Stimulated activated CD8-positive, alpha-beta memory T cell treated with anti-CD3 and anti-CD28 coated beads, Interleukin-4, amount 100 ng/mL, for 48 hours (primary cell): ENCODE measurements at regions not wholly inside any gene's neighbourhood (a gene's known extent, or its start where the extent isn't known, plus 50 kb on each side); places are given as distances from the start of the nearest gene placed in this dataset.

Source experiments
- DNase-seq: peaks from one replicate; pipeline ENCODE4 v3.0.0-alpha.2; 2020

GRCh38 chr2:152861349-152861942 is 143.0 kb downstream of the ARL6IP6 start:
- DNase-seq = peak; percentile 48

GRCh38 chr2:152858594-152859265 is 140.3 kb downstream of the ARL6IP6 start:
- no peak for DNase-seq

- no peak for DNase-seq
Observed at GRCh38 chr2:152846697-152847470, 128.5 kb downstream of the ARL6IP6 start.

- DNase-seq = no peak
Observed at GRCh38 chr2:152835674-152836073, 117.3 kb downstream of the ARL6IP6 start.

DNA sequence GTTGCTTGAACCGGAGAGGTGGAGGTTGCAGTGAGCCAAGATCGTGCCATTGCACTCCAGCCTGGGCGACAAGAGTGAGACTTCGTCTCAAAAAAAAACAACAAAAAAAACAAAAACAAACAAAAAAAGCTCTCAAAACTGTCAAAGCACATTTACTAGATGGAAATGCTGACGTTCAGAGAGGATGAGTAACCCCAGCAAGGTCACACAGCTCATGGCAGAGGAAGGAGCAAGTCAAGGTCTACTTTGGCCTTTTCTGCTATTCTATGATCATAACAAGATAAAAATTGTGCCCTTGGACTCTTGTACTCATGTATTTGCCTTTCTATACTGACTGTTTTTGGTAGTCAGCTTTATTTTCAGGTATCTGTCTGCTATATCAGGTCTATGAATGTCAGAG is 109.5 kb downstream of the ARL6IP6 start:
- no peak for DNase-seq

DNA sequence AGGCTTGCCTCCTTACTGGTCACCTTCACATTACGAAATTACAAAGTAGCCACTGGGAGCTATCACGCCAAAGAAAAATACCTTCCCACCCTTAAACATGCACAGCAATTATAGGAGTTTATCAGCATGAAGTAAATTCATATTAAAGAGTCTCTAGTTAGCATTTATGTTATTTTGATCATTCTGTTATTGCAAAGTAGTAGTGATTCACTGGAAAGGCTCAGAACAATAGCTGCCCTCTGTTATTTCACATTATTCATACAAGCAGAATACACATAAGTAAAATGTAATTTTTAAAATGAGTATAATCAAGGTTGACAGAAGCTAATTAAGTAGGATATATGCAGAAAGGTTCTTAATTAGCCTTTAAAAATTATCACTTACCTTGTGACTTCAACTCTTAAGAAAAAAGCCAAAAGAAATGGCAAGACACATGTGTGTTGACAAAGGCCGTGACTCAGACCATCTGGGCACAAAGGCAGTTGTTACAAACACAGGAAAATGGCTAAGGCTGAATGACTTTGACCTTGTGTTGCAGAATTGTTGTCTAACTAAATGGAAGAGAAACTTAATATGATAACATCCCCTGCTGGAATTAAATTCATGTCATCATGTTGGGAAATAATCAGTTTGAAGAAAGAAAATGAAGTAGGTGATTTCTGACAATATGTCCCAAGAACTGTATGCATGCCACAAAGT is 108.3 kb downstream of the ARL6IP6 start:
- DNase-seq = no peak

DNA sequence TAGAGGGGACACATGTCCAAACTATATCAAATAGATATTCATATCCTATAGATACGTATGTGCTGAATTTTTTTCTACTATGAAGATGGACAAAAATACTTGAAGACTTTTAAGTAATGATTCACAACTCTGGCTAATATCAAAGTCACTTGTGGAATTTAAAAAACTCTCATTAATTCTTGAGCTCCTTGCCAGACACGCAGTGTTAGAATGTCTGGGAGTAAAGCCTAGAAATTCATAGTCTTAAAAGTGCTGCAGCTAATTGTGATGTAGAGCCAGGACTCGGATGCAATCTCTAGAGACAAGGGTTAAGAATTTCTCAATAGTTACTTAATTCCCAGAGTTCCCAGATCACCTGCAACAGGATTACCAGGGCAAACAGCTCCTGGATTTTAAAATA is 107.4 kb downstream of the ARL6IP6 start:
- DNase-seq = no peak

DNA sequence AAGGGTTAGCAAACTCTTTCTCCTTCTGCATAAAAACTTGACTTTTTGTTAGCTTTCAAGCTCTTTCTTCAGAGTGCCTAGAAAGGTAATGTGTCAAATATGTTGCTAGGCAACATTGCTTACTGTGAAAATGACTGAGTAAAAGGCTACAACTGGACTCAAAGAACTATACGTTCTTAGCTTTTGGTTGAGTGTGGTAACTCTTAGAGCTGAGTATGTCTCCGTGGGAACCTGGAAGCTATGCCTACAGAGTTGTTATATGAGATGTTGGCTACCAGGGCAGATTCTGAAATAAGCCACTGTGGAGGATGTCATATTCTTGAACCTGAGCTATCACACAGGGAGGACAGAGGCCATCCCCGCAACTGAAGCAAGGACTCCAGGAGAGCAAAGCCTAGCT is 105.5 kb downstream of the ARL6IP6 start:
- DNase-seq = no peak

DNA sequence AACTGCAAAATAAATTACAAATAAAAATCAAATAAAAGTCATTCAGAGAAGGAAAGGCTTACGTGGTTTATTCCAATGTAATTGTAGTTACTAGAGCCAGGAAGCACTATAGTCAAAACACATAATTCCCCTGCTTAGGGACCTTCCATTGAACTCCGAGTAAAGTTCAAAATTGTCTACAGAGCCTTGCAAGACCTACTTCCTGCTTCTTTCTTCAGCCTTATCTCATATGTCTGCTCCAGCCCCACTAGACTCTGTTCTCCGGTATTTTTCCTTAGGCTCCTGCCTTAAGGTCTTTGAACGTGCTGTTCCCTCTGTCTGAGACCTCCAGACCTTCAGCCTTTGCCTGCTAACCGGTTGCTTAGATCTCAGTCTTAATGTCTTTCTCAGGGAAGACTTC is 104.3 kb downstream of the ARL6IP6 start:
- no peak for DNase-seq

- no peak for DNase-seq
Observed at GRCh38 chr2:152820048-152820447, 101.6 kb downstream of the ARL6IP6 start.

DNA sequence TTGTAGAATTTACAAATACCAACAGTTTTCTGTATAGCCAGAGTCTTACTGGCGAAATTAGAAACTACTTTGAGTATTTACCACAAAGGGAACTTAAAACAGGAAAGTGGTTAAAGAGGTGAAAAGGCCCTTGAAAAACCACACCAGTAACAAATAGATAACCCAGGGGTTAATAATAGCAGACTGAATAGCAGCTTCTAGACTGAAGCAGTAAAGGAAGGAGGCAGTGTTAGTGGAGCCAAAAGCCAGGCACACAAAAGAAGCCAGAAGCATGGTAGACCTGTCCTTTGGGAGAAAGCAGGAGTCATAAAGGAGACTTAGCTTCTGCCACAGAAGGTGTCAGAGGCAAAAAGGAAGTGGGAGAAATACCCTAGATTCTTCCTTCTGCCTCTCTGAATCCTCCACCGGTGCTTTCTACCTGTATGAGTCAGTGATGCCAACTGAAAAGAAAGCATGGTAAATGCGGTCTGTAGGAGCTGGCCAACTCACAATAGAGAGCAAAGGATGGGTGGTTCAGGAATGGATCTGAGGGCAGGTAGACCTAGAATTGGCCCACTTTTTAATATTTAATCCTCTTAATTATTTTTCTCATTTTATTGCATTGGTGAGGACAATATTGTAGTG is 97.3 kb downstream of the ARL6IP6 start:
- no peak for DNase-seq

GRCh38 chr2:152814475-152815030 is 96.1 kb downstream of the ARL6IP6 start:
- no peak for DNase-seq

- no peak for DNase-seq
Observed at GRCh38 chr2:152813351-152813750, 94.9 kb downstream of the ARL6IP6 start.
